GM12865 (cell line): ENCODE measurements at regions not wholly inside any gene's neighbourhood (a gene's known extent, or its start where the extent isn't known, plus 50 kb on each side); places are given as distances from the start of the nearest gene placed in this dataset.
A peak's percentile ranks its signal among the peaks of the same experiment; 100 is the strongest.
"Not testable (repeated sequence)": the region's sequence is repeated elsewhere in the genome, so short reads cannot be mapped to it uniquely, and the experiment has no call there.

ENCODE experiments used
- DNase-seq: peaks from one replicate; pipeline ENCODE4 v3.0.0; 2010; ENCODE audit warnings: low read depth
- H3K4me3 ChIP-seq: 2 replicates; pipeline ENCODE4 v1.5.1; 2011; ENCODE audit warnings: mild to moderate bottlenecking, low read depth, low read length, control low read depth
- CTCF ChIP-seq: IDR thresholded peaks from 2 replicates; pipeline ENCODE4 v1.5.1; 2011; ENCODE audit warnings: low read length, control low read depth, low read depth, inconsistent platforms; ENCODE audit not compliant: insufficient read depth; ENCODE audit errors: missing control alignments

GRCh38 chr12:47312808-47313426, 233.2 kb upstream of the AMIGO2 start:
- DNase-seq, result peak; percentile 73
- H3K4me3 ChIP-seq, result no peak overlapping the region
- no peak for TF ChIP-seq CTCF

GRCh38 chr12:47312147-47312546, 232.4 kb upstream of the AMIGO2 start:
- DNase-seq, result no peak
- TF ChIP-seq CTCF, result no peak
- no peak overlapping the region for H3K4me3 ChIP-seq

GRCh38 chr12:47311568-47311967, 231.8 kb upstream of the AMIGO2 start:
- no peak overlapping the region for H3K4me3 ChIP-seq
- no peak for TF ChIP-seq CTCF
- no peak for DNase-seq

- no peak for DNase-seq
- no peak for TF ChIP-seq CTCF
- H3K4me3 ChIP-seq, result no peak overlapping the region
Observed at GRCh38 chr12:47311010-47311409, 231.3 kb upstream of the AMIGO2 start.

GRCh38 chr12:47308672-47309071, 228.9 kb upstream of the AMIGO2 start:
- no peak for TF ChIP-seq CTCF
- DNase-seq, result no peak
- H3K4me3 ChIP-seq, result no peak overlapping the region

GRCh38 chr12:47307680-47308399, 228.1 kb upstream of the AMIGO2 start:
- peak; percentile 65 for DNase-seq
- H3K4me3 ChIP-seq, result no peak overlapping the region
- TF ChIP-seq CTCF, result peak; percentile 52

- DNase-seq, H3K4me3 ChIP-seq: not testable (repeated sequence)
Observed at GRCh38 chr12:47306773-47307679, 227.3 kb upstream of the AMIGO2 start.
